ENCODE measurements at regions not wholly inside any gene's neighbourhood (a gene's known extent, or its start where the extent isn't known, plus 50 kb on each side); places are given as distances from the start of the nearest gene placed in this dataset.

- Histone ChIP-seq H3K27me3 (ENCODE audit: control insufficient read depth, insufficient read depth, low read length) (peaks cover 4% of the 10 kb centered on the region), H3K9me3 (ENCODE audit: control insufficient read depth, insufficient read depth, low read length) (no peaks in the 10 kb centered on the region)
These were observed 224.0 kb upstream of the GMDS start for GRCh38 chr6:2469428-2469827.

GRCh38 chr6:2468601-2468955, 223.2 kb upstream of the GMDS start:
- no peak overlapping the region for H3K4me3 ChIP-seq (ENCODE audit: low read depth, low read length)
- H3K27me3 ChIP-seq (ENCODE audit: control insufficient read depth, insufficient read depth, low read length) = peaks cover 4% of the 10 kb centered on the region
- no peak overlapping the region for H3K9ac ChIP-seq (ENCODE audit: low read depth, low read length)
- H3K9me3 ChIP-seq (ENCODE audit: control insufficient read depth, insufficient read depth, low read length) = no peaks in the 10 kb centered on the region
- H3K36me3 ChIP-seq (ENCODE audit: control insufficient read depth, insufficient read depth, low read length) = no peaks in the 10 kb centered on the region
- H3K4me1 ChIP-seq (ENCODE audit: control insufficient read depth, insufficient read depth, low read length) = peaks cover 6% of the 10 kb centered on the region

More at GRCh38 chr6:2469428-2469827, 224.0 kb upstream of the GMDS start:
- Histone ChIP-seq H3K9ac (ENCODE audit: low read depth, low read length) (no peak overlapping the region), H3K4me3 (ENCODE audit: low read depth, low read length) (no peak overlapping the region), H3K4me1 (ENCODE audit: control insufficient read depth, insufficient read depth, low read length) (peaks cover 6% of the 10 kb centered on the region), H3K36me3 (ENCODE audit: control insufficient read depth, insufficient read depth, low read length) (no peaks in the 10 kb centered on the region)

GRCh38 chr6:2467929-2468600, 222.7 kb upstream of the GMDS start:
- Histone ChIP-seq H3K9me3 (ENCODE audit: control insufficient read depth, insufficient read depth, low read length) (no peaks in the 10 kb centered on the region), H3K36me3 (ENCODE audit: control insufficient read depth, insufficient read depth, low read length) (no peaks in the 10 kb centered on the region), H3K4me1 (ENCODE audit: control insufficient read depth, insufficient read depth, low read length) (peaks cover 6% of the 10 kb centered on the region), H3K27me3 (ENCODE audit: control insufficient read depth, insufficient read depth, low read length) (peaks cover 4% of the 10 kb centered on the region), H3K4me3 (ENCODE audit: low read depth, low read length) (no peak overlapping the region), H3K9ac (ENCODE audit: low read depth, low read length) (no peak overlapping the region)

GRCh38 chr6:2465336-2465735, 219.9 kb upstream of the GMDS start:
- no peak overlapping the region for H3K4me3 ChIP-seq (ENCODE audit: low read depth, low read length)
- H3K36me3 ChIP-seq (ENCODE audit: control insufficient read depth, insufficient read depth, low read length) = no peaks in the 10 kb centered on the region
- H3K4me1 ChIP-seq (ENCODE audit: control insufficient read depth, insufficient read depth, low read length) = peaks cover 6% of the 10 kb centered on the region
- peaks cover 4% of the 10 kb centered on the region for H3K27me3 ChIP-seq (ENCODE audit: control insufficient read depth, insufficient read depth, low read length)
- no peaks in the 10 kb centered on the region for H3K9me3 ChIP-seq (ENCODE audit: control insufficient read depth, insufficient read depth, low read length)
- H3K9ac ChIP-seq (ENCODE audit: low read depth, low read length) = no peak overlapping the region

GRCh38 chr6:2464641-2465040, 219.2 kb upstream of the GMDS start:
- no peaks in the 10 kb centered on the region for H3K9me3 ChIP-seq (ENCODE audit: control insufficient read depth, insufficient read depth, low read length)
- no peak overlapping the region for H3K9ac ChIP-seq (ENCODE audit: low read depth, low read length)
- H3K36me3 ChIP-seq (ENCODE audit: control insufficient read depth, insufficient read depth, low read length) = no peaks in the 10 kb centered on the region
- peaks cover 4% of the 10 kb centered on the region for H3K27me3 ChIP-seq (ENCODE audit: control insufficient read depth, insufficient read depth, low read length)
- peaks cover 6% of the 10 kb centered on the region for H3K4me1 ChIP-seq (ENCODE audit: control insufficient read depth, insufficient read depth, low read length)
- H3K4me3 ChIP-seq (ENCODE audit: low read depth, low read length) = no peak overlapping the region

- Histone ChIP-seq H3K36me3 (ENCODE audit: control insufficient read depth, insufficient read depth, low read length) (no peaks in the 10 kb centered on the region), H3K4me3 (ENCODE audit: low read depth, low read length) (no peak overlapping the region)
These were observed 217.4 kb upstream of the GMDS start for GRCh38 chr6:2462831-2463230.

GRCh38 chr6:2460216-2460745, 214.9 kb upstream of the GMDS start:
- no peak overlapping the region for H3K9ac ChIP-seq (ENCODE audit: low read depth, low read length)
- H3K36me3 ChIP-seq (ENCODE audit: control insufficient read depth, insufficient read depth, low read length) = no peaks in the 10 kb centered on the region
- no peaks in the 10 kb centered on the region for H3K9me3 ChIP-seq (ENCODE audit: control insufficient read depth, insufficient read depth, low read length)
- no peaks in the 10 kb centered on the region for H3K27me3 ChIP-seq (ENCODE audit: control insufficient read depth, insufficient read depth, low read length)
- no peak overlapping the region for H3K4me3 ChIP-seq (ENCODE audit: low read depth, low read length)
- H3K4me1 ChIP-seq (ENCODE audit: control insufficient read depth, insufficient read depth, low read length) = no peaks in the 10 kb centered on the region

More at GRCh38 chr6:2462831-2463230, 217.4 kb upstream of the GMDS start:
- H3K27me3 ChIP-seq (ENCODE audit: control insufficient read depth, insufficient read depth, low read length) = peaks cover 4% of the 10 kb centered on the region
- H3K4me1 ChIP-seq (ENCODE audit: control insufficient read depth, insufficient read depth, low read length) = peaks cover 2% of the 10 kb centered on the region
- H3K9me3 ChIP-seq (ENCODE audit: control insufficient read depth, insufficient read depth, low read length) = no peaks in the 10 kb centered on the region
- no peak overlapping the region for H3K9ac ChIP-seq (ENCODE audit: low read depth, low read length)

GRCh38 chr6:2454180-2454579, 208.8 kb upstream of the GMDS start:
- Histone ChIP-seq H3K4me3 (ENCODE audit: low read depth, low read length) (no peak overlapping the region), H3K4me1 (ENCODE audit: control insufficient read depth, insufficient read depth, low read length) (no peaks in the 10 kb centered on the region), H3K36me3 (ENCODE audit: control insufficient read depth, insufficient read depth, low read length) (no peaks in the 10 kb centered on the region), H3K9ac (ENCODE audit: low read depth, low read length) (no peak overlapping the region), H3K27me3 (ENCODE audit: control insufficient read depth, insufficient read depth, low read length) (peaks cover 7% of the 10 kb centered on the region), H3K9me3 (ENCODE audit: control insufficient read depth, insufficient read depth, low read length) (no peaks in the 10 kb centered on the region)

- peaks cover 9% of the 10 kb centered on the region for H3K27me3 ChIP-seq (ENCODE audit: control insufficient read depth, insufficient read depth, low read length)
These were observed 205.1 kb upstream of the GMDS start for GRCh38 chr6:2450546-2450945.

GRCh38 chr6:2449572-2449940, 204.2 kb upstream of the GMDS start:
- H3K9me3 ChIP-seq (ENCODE audit: control insufficient read depth, insufficient read depth, low read length) = no peaks in the 10 kb centered on the region
- H3K4me1 ChIP-seq (ENCODE audit: control insufficient read depth, insufficient read depth, low read length) = no peaks in the 10 kb centered on the region
- H3K36me3 ChIP-seq (ENCODE audit: control insufficient read depth, insufficient read depth, low read length) = no peaks in the 10 kb centered on the region
- H3K9ac ChIP-seq (ENCODE audit: low read depth, low read length) = no peak overlapping the region
- peaks cover 9% of the 10 kb centered on the region for H3K27me3 ChIP-seq (ENCODE audit: control insufficient read depth, insufficient read depth, low read length)
- no peak overlapping the region for H3K4me3 ChIP-seq (ENCODE audit: low read depth, low read length)

More at GRCh38 chr6:2450546-2450945, 205.1 kb upstream of the GMDS start:
- no peaks in the 10 kb centered on the region for H3K9me3 ChIP-seq (ENCODE audit: control insufficient read depth, insufficient read depth, low read length)
- no peaks in the 10 kb centered on the region for H3K4me1 ChIP-seq (ENCODE audit: control insufficient read depth, insufficient read depth, low read length)
- no peaks in the 10 kb centered on the region for H3K36me3 ChIP-seq (ENCODE audit: control insufficient read depth, insufficient read depth, low read length)
- H3K4me3 ChIP-seq (ENCODE audit: low read depth, low read length) = no peak overlapping the region
- H3K9ac ChIP-seq (ENCODE audit: low read depth, low read length) = no peak overlapping the region

GRCh38 chr6:2448826-2449571, 203.6 kb upstream of the GMDS start:
- H3K36me3 ChIP-seq (ENCODE audit: control insufficient read depth, insufficient read depth, low read length) = no peaks in the 10 kb centered on the region
- H3K27me3 ChIP-seq (ENCODE audit: control insufficient read depth, insufficient read depth, low read length) = peaks cover 9% of the 10 kb centered on the region
- no peaks in the 10 kb centered on the region for H3K9me3 ChIP-seq (ENCODE audit: control insufficient read depth, insufficient read depth, low read length)
- H3K9ac ChIP-seq (ENCODE audit: low read depth, low read length) = no peak overlapping the region
- no peaks in the 10 kb centered on the region for H3K4me1 ChIP-seq (ENCODE audit: control insufficient read depth, insufficient read depth, low read length)
- H3K4me3 ChIP-seq (ENCODE audit: low read depth, low read length) = peak overlapping the region; percentile 65

GRCh38 chr6:2447931-2448330, 202.5 kb upstream of the GMDS start:
- Histone ChIP-seq H3K27me3 (ENCODE audit: control insufficient read depth, insufficient read depth, low read length) (peaks cover 9% of the 10 kb centered on the region), H3K36me3 (ENCODE audit: control insufficient read depth, insufficient read depth, low read length) (no peaks in the 10 kb centered on the region), H3K9ac (ENCODE audit: low read depth, low read length) (no peak overlapping the region), H3K4me3 (ENCODE audit: low read depth, low read length) (no peak overlapping the region), H3K9me3 (ENCODE audit: control insufficient read depth, insufficient read depth, low read length) (no peaks in the 10 kb centered on the region), H3K4me1 (ENCODE audit: control insufficient read depth, insufficient read depth, low read length) (no peaks in the 10 kb centered on the region)

All from iPS-15b (cell line).